Testis (tissue), 2 donors: ENCODE measurements at regions not wholly inside any gene's neighbourhood (a gene's known extent, or its start where the extent isn't known, plus 50 kb on each side); places are given as distances from the start of the nearest gene placed in this dataset.

Experiments
- CTCF ChIP-seq, 3 experiments: fragments of 450-650 bp in 2 of 3; fragments of 200-600 bp in 1 of 3; sonication (generic) in 1 of 3; IDR thresholded peaks; one replicate each; pipeline ENCODE4 v1.5.1; 2016 to 2019; ENCODE audit warnings: antibody characterized with exemption in 3 of 3, mild to moderate bottlenecking in 2 of 3, moderate library complexity in 1 of 3
- POLR2A ChIP-seq: fragments of 450-650 bp; IDR thresholded peaks from one replicate; pipeline ENCODE4 v1.6.1; 2017; ENCODE audit warnings: antibody characterized with exemption, mild to moderate bottlenecking, moderate library complexity

GRCh38 chr13:55190996-55191395 lies 1949.7 kb upstream of the PRR20A start:
- TF ChIP-seq CTCF (IDR thresholded peaks at IDR 0.05) (no peak), POLR2A (no peak)
